ENCODE measurements at regions not wholly inside any gene's neighbourhood (a gene's known extent, or its start where the extent isn't known, plus 50 kb on each side); places are given as distances from the start of the nearest gene placed in this dataset.

GRCh38 chr17:68134046-68134637 is 98.6 kb downstream of the KPNA2 start:
- TF ChIP-seq, protein P1, sequence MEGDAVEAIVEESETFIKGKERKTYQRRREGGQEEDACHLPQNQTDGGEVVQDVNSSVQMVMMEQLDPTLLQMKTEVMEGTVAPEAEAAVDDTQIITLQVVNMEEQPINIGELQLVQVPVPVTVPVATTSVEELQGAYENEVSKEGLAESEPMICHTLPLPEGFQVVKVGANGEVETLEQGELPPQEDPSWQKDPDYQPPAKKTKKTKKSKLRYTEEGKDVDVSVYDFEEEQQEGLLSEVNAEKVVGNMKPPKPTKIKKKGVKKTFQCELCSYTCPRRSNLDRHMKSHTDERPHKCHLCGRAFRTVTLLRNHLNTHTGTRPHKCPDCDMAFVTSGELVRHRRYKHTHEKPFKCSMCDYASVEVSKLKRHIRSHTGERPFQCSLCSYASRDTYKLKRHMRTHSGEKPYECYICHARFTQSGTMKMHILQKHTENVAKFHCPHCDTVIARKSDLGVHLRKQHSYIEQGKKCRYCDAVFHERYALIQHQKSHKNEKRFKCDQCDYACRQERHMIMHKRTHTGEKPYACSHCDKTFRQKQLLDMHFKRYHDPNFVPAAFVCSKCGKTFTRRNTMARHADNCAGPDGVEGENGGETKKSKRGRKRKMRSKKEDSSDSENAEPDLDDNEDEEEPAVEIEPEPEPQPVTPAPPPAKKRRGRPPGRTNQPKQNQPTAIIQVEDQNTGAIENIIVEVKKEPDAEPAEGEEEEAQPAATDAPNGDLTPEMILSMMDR (conservative IDR thresholded peaks at IDR 0.05 in 1 of 2, IDR thresholded peaks at IDR 0.05 in 1 of 2; ENCODE audit: extremely low read depth in 1 of 2, insufficient read depth in 1 of 2, low read depth in 1 of 2, low read length in 2 of 2) = no peak
- TF ChIP-seq EZH2 (IDR thresholded peaks at IDR 0.05; ENCODE audit: borderline replicate concordance, low read length) = no peak

Data from mammary epithelial cell (primary cell).